ENCODE measurements at regions not wholly inside any gene's neighbourhood (a gene's known extent, or its start where the extent isn't known, plus 50 kb on each side); places are given as distances from the start of the nearest gene placed in this dataset.
"Not testable (repeated sequence)": the region's sequence is repeated elsewhere in the genome, so short reads cannot be mapped to it uniquely, and the experiment has no call there.

DNA sequence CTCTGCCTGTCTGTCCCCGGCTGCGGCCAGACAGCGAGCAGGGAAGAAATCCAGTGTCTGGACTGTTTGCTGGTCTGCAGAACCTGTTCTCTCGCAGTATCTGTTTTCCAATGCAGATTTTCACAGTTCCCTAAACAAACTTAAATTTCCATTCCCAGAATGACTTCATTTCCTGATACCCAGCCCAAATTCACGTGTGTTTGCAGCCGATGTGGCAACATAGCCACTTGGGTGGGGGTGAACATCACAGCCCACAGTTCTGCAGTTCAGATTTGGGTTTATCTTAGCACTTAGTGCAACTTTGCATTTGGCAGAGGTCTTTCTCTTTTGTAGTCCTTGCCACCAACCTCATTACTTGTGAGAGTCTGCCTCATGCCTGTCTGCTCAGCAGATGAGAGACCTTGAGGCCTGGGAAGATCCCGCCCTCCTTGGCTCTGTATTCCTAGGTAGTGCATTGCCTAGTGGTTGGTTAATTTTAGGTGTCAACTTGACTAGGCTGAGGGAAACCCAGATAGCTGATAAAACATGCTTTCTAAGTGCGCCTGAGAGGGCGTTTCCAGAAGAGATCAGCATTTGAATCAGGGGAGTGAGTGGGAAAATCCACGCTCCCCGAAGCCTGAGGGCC, 122.8 kb upstream of the FAM20C start:
- not testable (repeated sequence) for DNase-seq

DNA sequence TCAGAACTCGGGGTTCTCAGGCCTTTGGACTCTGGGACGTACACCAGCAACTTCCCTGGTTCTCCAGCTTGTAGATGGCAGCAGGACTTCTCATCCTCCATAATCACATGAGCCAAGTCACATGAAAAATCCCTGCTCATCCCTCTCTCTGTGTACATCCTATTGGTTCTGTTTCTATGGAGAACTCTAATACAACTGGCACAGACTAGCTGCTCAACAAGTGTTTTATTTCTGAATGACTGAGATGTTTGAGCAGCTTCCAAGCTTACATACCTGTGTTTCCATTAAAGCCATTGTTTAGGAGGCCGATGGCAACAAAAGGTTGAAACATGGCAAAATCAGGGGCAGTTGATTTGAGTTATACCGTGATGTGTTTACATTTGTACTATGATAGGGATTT, 122.2 kb upstream of the FAM20C start:
- DNase-seq, result not testable (repeated sequence)

DNA sequence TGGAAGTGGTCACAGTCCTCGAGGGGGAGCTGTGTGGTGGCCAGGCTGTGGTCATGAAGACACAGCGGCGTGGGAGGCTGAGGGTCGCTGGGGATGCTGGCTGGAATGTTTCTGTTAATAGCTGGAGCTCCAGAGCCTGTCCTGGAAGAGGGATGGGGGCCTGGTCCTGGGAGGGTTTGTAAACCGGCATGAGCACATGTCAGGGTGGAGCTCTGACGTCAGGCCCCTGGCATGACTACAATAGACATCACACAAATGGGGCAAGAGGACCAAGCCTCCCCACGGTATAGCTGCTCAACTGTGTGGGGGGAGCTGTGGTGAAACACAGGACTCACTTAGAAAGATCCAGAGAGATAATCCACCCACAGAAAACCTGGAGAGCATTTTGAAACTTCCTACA, 121.4 kb upstream of the FAM20C start:
- DNase-seq, result not testable (repeated sequence)

DNA sequence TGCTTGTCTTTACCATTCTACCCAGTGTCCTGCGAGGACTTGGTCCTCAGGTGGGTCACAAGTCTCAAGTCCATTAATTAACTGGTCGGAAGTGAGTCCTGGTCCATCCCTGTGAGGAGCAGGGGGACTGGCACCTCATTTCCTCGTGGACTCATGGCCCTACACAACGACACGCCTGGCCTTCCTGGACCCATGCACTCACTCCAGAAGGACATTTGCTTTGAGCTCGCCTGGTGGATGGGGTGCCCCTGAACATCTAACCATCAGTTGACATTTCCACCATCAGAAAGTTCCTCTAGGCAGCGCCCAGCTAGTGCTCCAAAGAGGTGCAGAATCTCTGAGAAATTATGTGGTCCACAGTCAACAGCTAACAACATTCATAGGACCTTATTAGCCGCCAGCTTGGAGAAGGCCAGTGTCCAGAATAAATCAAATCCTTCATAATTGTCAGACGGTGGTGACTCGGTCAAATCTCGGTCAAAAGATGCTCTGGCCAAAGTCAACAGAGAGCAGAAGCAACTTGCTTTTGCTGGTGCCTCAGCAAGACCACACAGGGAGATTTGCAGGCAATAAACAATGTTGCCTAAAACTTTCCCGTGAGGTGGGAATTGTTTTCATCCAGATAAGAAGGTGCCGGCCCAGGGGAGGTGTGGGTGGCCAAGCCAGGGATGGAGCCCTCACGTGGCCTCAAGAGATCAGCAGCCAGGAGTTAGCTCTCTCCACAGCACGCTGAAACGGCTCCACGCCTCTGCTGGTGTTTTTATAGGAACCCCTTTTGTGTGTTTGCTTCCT, 119.9 kb upstream of the FAM20C start:
- DNase-seq, result not testable (repeated sequence)

DNA sequence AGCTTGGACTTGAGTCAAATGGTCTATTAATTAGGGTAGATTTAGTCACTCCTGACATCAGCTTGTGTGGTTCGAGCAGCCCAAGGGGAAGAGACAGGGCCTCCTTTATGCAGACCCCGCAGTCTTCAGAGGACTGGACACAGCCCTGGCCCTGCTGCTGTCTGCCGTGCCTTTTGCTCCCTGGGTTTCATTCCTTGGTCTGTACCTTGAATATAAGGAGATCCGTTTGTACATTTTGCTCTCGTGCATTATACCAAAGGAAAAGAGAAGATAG, 119.4 kb upstream of the FAM20C start:
- not testable (repeated sequence) for DNase-seq

DNA sequence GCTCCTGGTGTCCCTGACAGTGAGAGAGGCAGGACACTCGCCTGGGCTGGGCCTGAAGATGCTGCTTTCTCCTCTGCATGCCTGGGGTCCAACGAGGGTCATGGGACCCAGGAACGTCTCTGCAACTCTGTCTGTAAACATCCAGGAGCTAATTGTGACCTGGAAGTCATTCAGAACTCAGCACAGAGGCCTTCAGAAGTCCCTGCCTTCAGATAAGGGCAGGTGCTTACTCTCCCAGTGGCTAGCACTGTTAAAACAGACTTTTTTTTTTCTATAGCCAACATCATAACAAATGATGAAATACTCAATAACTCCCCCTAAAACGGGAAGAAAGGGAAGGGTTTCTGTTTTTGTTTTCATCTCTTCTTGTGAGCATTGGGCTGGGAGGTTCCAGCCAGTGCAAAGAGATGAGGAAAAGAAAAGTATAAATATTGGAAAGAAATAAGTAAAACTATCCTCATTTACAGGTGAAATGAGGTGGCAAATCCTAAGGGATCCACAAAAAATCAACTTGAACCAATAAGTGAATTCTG, 118.3 kb upstream of the FAM20C start:
- DNase-seq, result not testable (repeated sequence)

DNA sequence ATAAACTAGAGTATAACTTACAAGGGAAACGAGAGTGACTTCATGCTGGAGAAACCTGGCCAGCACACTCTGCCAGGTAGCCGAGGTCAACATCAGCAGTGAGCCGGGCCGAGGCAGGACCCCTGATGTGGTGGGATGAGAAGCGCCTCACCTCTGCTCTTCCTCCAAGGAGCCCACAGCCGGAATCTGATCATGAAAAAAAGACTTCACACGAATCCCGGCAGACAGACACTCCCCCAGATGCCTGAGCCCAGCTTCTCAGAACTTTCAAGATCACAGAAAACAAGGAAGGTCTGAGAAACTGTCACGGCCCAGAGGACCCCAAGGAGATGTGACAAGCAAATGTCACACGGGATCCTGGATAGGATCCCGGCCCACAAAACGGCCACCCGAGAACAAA, 116.9 kb upstream of the FAM20C start:
- DNase-seq, result not testable (repeated sequence)

DNA sequence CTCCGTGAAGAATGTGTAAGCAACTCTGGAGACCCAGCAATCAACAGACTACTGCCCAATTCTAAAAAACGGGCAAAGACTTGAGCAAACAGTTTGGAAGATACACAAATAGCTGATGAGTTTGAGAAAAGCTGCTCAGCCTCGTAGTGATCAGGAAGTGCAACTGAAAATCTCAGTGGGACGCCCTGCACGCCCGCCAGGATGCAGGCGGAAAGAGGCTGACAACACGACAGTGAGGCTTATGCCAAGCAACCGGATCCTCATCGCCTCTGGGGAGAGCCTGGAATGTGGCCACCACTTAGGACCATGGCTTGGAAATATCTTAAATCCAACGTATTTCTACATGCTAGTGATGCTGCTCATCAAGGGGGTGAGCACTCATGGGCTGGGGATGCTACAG, 116.2 kb upstream of the FAM20C start:
- DNase-seq, result not testable (repeated sequence)

DNA sequence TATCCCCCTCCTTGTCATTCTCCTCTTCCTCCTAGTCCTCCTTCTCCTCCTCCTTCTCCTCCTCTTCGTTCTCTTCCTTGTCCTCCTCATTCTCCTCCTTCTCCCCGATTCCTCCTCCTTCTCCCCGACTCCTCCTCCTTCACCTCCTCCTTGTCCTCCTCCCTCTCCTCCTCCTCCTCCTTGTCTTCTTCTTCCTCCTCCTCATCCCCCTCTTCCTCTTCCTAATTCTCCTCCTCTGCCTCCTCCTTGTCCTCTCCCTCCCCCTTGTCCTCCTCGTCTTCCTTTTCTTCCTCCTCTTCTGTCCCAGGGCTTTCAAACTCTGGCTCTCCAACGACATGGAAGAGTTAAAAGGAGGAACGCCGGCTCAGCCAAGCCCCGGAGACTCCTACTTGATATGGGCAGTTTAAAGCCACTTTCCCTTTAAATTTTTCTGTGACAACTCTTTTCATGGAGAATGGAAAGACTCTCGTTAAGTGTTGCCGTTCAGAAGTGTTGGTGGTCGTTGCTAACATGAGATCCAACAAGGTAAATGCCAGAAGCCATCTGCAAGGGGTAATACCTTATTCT, 115.5 kb upstream of the FAM20C start:
- DNase-seq, result not testable (repeated sequence)

DNA sequence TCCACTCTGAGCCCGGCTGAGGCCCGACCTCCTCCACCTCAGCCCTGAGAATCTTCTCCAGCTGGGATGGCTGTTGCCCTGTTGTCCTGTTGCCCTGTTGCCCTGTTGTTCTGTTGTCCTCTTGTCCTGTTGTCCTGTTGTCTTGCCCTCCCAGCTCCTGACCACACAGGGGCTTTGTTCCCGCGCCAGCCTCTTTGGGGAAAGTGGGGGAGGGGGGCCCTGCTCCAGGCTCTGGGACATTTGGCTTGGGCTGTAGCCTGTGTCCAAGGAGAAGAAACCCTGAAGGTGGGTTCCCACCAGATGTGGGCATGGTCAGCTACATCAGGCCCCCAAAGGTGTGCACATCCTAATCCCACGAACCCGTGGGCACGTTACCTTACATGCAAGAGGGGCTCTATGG, 113.5 kb upstream of the FAM20C start:
- DNase-seq, result not testable (repeated sequence)

DNA sequence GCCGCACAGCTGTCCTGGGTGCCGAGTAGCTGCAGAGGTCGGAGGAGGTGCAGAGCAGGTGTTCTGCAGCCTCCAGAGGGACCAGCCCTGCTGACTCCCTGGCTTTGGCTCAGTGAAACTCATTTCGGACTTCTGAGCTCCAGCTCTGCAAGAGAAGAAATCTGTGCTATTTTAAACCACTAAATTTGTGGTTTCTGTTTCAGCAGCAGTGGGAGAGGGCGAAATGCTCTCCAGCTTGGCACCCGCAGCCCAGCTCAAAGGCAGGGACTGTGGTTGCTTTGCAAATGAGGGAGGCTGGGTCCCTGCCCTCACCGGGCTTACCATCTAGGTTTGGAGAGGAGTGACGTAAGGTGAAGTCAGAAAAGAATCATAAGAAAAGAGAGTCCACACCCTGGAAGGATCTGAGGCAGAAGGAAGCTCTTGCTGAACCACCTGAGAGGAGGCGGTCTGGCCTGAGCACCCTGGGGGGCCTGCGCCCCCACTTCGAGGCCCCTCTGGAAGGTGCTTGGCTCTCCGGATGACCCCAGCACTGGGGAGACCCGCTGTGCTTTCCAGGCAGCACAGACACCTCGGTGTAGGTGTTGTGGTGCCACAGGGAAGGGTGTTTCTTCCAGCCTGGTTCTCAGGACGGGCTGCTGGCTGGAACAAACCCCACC, 112.8 kb upstream of the FAM20C start:
- DNase-seq, result not testable (repeated sequence)

DNA sequence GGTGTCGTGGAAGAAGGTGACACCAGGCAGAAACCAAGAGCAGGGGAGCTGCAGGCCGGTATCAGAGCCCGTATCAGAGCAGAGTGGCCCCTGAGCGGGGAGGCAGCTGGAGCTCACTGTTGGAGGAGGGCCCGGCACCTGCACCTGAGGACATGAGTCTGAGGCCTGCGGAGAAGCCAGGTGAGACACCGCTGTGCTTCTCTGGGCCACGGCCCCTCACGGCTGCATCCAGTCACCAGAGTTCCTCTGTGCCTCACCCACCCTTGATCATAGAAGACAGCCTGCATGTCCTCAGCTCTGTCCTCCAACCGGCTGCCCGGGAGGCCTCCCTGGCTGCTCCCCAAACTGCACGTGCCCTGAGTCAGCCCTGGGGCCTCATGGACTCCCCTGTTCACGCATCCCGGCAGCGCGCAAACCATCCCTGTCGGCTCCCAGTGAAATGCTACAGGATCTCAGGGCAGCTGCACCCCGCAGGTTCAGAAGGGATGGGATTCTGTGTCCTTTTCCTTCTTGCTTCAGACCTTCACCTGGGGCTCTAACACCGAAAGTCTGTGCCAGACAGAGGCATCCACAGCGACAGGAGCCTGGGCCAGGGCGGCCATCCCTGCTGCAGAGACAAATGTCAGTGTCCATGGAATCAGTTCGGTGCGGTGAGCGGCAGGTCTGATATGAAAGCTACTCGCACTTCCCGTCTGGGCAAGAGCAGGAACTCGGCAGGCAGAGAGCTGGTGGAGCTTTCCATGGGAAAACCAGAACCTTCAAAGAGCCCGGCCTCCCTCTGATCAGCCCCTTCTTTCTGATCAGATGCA, 111.9 kb upstream of the FAM20C start:
- DNase-seq, result no peak

DNA sequence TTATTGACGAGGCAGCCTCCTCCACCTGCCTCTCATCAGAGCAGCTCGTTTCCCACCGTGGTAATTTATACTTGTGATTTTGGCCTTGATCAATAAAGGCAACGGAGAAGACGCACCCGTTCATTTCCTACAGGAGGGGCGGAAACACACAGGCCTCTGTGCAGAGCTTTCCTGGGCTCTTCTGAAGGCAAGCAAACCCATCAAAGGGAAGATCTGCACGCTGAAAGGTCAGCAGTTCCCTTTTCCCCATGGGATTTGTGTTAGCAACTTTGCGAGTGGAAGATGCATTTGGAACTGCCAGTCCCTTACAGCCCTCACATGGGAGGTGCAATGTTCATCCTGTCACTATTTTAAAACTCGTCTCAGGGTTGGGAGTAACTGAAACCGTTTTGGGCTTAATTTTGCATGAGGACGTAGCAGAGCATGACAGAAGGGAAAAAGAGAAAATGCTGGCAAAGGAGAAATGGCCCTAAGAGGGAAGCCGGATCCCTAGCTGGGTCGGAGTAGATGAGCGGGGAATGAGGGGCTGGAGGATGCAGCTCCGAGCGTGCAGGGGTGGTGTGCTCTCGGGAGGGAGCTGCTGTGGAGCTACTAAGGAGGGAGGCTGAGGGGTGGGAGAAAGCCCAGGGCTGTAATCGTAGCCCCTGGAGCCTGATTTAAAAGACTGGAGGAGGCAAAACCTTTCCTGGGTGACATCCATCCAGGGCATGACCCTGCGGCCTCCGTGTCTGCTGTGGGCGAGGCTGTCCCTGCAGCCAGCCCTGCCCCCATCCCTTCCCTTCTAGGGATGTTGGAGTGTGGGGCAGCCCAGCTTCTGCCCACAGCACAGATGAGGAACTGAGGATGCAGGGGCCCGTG, 111.1 kb upstream of the FAM20C start:
- DNase-seq, result no peak

DNA sequence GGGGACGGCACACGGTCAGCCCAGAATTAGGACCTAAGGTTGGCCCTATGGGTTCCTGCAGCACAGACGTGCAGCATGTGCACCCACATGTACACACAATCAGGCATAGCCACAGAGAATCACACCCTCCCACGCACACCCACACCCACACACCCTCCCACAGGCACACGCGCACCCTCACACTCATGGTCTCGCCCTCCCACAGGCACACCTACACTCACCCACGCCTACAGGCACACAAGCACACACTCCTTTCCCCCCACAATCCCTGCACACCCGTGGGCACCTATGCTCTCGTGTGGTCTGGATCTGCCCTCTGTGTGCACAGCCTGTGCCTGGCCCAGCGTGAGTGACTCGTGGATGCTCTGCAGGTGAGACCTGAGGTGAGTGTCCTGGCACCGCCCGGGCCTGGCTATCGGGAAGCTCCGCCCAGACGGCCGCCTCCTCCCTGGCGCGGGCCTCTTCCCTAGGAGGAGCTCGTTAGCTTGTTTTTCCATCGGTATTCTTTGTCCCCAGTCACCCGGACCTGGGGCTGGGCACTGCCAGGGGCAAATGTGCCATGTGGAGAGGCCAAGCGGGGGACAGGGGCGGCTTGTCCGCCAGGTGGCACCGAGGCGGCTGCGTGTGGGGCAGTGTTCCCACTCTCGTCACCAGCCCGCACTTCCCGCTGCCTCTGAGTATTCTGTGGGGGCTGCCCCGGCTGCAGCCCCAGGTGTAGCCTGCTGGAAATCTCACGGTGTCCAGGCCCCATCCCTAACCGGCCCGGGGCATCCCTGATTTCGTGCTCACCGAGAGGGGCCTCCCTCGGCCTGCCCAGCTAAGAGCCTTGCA, 110.2 kb upstream of the FAM20C start:
- no peak for DNase-seq

DNA sequence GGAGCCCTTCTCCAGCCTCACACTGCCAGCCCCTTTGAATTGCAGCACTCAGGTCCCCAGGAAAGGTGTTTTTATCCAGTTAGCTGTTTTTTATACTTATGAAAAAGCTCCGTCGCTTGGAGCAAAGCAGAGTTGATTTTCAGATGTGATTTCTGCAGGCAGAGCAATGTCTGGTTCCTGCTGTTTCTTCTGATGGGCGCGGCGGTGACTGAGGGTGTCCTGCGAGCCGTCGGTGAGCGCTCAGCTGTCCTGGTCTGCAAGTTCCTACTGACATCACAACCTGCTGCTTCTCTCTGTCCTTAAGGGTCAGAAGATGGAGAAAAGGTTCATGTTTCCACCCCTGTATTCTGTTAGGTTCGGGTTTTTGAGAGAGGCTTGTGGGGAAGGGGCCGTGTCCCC, 109.6 kb upstream of the FAM20C start:
- no peak for DNase-seq

DNA sequence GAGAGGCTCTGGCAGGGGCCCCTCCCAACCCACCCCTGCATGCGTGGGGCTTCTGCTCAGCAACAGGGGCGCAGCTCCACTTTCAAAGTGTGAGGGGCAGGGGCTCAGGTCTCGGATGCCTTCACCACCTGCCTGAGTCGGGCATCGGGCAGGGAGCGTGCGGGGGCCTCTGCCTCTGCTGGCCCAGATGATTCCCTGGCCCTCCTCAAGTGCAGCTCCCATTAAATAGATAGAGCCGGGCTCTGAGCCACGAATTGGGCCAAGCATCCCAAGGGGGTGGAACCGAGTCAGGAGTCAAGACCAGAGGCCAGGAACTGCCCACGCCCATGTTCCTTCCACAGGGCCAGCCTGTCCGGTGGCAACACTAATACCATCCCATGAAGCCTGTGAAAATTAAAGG, 108.9 kb upstream of the FAM20C start:
- no peak for DNase-seq

DNA sequence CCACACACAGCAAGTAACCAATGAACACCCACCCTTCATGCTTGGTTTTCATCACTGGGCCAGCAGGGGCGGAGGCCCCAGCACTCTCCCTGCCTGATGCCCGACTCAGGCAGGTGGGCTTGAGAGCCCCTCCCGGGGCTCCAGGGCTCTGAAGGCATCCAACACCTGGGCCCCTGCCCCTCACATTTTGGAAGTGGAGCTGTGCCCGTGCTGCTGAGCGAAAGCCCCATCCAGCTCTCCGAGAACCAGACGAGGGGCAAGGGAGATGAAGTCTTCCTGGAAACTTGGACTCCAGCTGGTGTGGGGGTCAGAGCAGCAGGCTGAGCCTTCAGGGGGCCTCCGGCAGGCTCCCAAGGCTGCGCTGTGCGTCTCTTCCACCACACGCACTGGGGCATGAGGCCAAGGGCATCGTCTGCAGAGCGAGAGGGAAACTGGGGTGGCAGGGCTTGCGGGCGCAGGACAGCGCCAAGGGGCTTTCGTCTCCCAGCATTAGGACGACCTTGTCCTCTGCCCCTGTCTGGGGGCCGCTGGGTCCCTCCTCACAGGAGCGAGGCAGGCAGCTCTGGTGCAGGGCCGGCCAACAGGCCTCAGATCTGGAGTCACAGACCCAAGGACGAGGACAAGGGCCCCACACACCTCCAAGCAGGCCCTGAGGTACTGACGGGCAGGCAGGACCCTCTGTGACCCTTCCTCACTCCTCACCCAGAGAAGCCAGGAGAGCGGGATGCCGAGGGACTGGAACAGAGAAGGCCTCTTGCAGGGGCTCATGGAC, 108.3 kb upstream of the FAM20C start:
- no peak for DNase-seq

DNA sequence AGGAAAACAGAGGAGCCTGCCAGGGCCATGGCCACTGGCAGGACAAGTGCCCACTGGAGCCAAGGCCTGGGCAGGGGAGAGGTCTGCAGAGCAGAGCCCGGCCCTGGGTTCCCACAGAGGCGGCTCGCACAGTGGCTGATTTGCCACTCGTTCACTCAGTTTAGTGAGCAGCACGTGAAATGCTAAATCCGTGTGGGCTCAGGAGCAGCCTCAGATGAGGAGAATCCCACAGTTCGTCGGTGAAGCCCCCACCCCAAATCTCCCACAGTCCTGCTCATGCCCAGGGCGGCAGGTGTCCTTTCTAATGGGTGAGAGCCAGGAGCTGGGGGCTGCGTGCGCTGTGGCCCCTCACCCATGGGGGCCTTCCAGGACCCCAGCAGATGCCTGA, 107.7 kb upstream of the FAM20C start:
- no peak for DNase-seq

DNA sequence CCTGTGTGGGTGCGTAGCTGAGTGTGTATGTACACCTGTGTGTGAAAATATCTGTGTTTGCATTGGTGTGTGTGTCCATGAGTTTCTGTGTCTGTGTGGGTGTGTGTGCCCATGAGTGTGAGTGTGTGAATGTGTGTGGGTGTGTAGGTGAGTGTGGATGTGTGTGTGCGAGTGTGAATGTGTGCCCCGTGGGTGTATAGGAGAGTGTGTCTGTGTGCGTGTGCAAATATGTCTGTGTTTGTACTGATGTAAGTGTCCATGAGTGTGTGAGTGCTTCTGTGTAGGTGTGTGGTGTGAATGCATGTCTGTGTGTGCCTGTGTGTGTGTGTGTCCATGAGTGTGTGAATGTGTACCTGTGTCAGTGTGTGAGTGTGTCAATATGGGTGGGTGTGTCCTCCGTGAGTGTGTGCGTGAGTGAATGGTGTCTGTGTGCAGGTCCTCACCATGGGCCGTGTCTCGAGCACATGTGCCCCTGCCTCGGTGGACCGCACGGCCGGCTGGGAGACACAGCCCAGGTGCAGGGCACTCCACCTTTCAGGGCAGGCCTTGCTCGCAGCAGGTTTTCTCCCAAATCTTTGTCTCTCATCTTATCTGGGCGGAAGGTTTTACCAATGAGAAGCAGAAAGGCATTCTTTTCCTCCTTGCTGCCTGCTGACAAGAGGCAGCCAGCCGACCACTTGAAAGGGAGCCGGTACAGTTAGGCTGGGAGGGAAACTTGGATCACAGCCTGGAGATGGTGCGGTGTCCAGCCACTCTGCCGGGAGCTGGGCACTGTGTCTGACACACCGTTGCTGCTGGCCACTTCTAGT, 107.1 kb upstream of the FAM20C start:
- DNase-seq, result no peak
